Progenitor cell of endocrine pancreas (in vitro differentiated cells): ENCODE measurements at regions not wholly inside any gene's neighbourhood (a gene's known extent, or its start where the extent isn't known, plus 50 kb on each side); places are given as distances from the start of the nearest gene placed in this dataset.

Source experiments
- DNase-seq: peaks from one replicate; pipeline ENCODE4 v3.0.0; 2021; ENCODE audit warnings: low spot score; ENCODE audit not compliant: unreplicated experiment
- H3K27ac Mint-ChIP-seq: 2 replicates; pipeline ENCODE4 v1.8.0; 2021; ENCODE audit warnings: mild to moderate bottlenecking, moderate library complexity, mixed read lengths
- H3K27me3 Mint-ChIP-seq: 2 replicates; pipeline ENCODE4 v1.8.0; 2021; ENCODE audit warnings: mixed read lengths
- H3K36me3 Mint-ChIP-seq: 2 replicates; pipeline ENCODE4 v1.8.0; 2022; ENCODE audit warnings: mixed read lengths; ENCODE audit not compliant: insufficient read depth
- H3K4me1 Mint-ChIP-seq: 2 replicates; pipeline ENCODE4 v1.8.0; 2021; ENCODE audit warnings: low read depth, mixed read lengths
- H3K4me3 Mint-ChIP-seq: 2 replicates; pipeline ENCODE4 v1.8.0; 2021; ENCODE audit warnings: low read depth, mild to moderate bottlenecking, moderate library complexity, mixed read lengths
- H3K9me3 Mint-ChIP-seq: 2 replicates; pipeline ENCODE4 v1.8.0; 2021; ENCODE audit warnings: low read depth, mixed read lengths
- CTCF ChIP-seq: fragments of 200-600 bp; sonication (generic); IDR thresholded peaks from one replicate; pipeline ENCODE4 v1.5.0; 2021; ENCODE audit warnings: antibody characterized with exemption, mild to moderate bottlenecking; ENCODE audit not compliant: unreplicated experiment

GRCh38 chr1:48107516-48107915, 110.3 kb upstream of the TRABD2B start:
- H3K9me3 Mint-ChIP-seq, result no peaks in the 10 kb centered on the region
- H3K4me3 Mint-ChIP-seq, result no peak overlapping the region
- H3K4me1 Mint-ChIP-seq, result peaks cover 17% of the 10 kb centered on the region
- H3K27me3 Mint-ChIP-seq, result no peaks in the 10 kb centered on the region
- no peak for DNase-seq
- no peaks in the 10 kb centered on the region for H3K36me3 Mint-ChIP-seq
- no peak for TF ChIP-seq CTCF
- no peak overlapping the region for H3K27ac Mint-ChIP-seq

GRCh38 chr1:48106049-48106448, 108.9 kb upstream of the TRABD2B start:
- no peak for TF ChIP-seq CTCF
- H3K9me3 Mint-ChIP-seq, result no peaks in the 10 kb centered on the region

GRCh38 chr1:48105165-48105564, 108.0 kb upstream of the TRABD2B start:
- TF ChIP-seq CTCF, result peak; percentile 50
- no peak for DNase-seq
- no peaks in the 10 kb centered on the region for H3K27me3 Mint-ChIP-seq
- no peak overlapping the region for H3K27ac Mint-ChIP-seq
- H3K9me3 Mint-ChIP-seq, result no peaks in the 10 kb centered on the region
- H3K36me3 Mint-ChIP-seq, result no peaks in the 10 kb centered on the region
- peaks cover 21% of the 10 kb centered on the region for H3K4me1 Mint-ChIP-seq
- no peak overlapping the region for H3K4me3 Mint-ChIP-seq

More at GRCh38 chr1:48106049-48106448, 108.9 kb upstream of the TRABD2B start:
- DNase-seq, result no peak
- no peaks in the 10 kb centered on the region for H3K36me3 Mint-ChIP-seq
- H3K27ac Mint-ChIP-seq, result no peak overlapping the region
- H3K27me3 Mint-ChIP-seq, result no peaks in the 10 kb centered on the region
- H3K4me1 Mint-ChIP-seq, result peaks cover 22% of the 10 kb centered on the region
- no peak overlapping the region for H3K4me3 Mint-ChIP-seq

GRCh38 chr1:48103495-48103894, 106.3 kb upstream of the TRABD2B start:
- H3K27me3 Mint-ChIP-seq, result no peaks in the 10 kb centered on the region
- TF ChIP-seq CTCF, result no peak
- H3K27ac Mint-ChIP-seq, result no peak overlapping the region
- no peak for DNase-seq
- no peaks in the 10 kb centered on the region for H3K36me3 Mint-ChIP-seq
- H3K9me3 Mint-ChIP-seq, result no peaks in the 10 kb centered on the region
- H3K4me1 Mint-ChIP-seq, result peaks cover 24% of the 10 kb centered on the region
- no peak overlapping the region for H3K4me3 Mint-ChIP-seq

- no peak for DNase-seq
- peaks cover 2% of the 10 kb centered on the region for H3K27me3 Mint-ChIP-seq
- H3K4me3 Mint-ChIP-seq, result no peak overlapping the region
- peaks cover 31% of the 10 kb centered on the region for H3K4me1 Mint-ChIP-seq
- H3K36me3 Mint-ChIP-seq, result no peaks in the 10 kb centered on the region
- H3K9me3 Mint-ChIP-seq, result no peaks in the 10 kb centered on the region
- no peak overlapping the region for H3K27ac Mint-ChIP-seq
- no peak for TF ChIP-seq CTCF
Measured at GRCh38 chr1:48102766-48103165, 105.6 kb upstream of the TRABD2B start.
